NCI-H446 treated with DMSO at 0.1 percent for 48 hours (cell line): ENCODE measurements at regions not wholly inside any gene's neighbourhood (a gene's known extent, or its start where the extent isn't known, plus 50 kb on each side); places are given as distances from the start of the nearest gene placed in this dataset.

Source experiments
- DNase-seq: peaks from one replicate; lab custom pipeline; 2025; lab: John Stamatoyannopoulos, UW

- no peak for DNase-seq
Observed at GRCh38 chr9:81847181-81847915, 80.9 kb upstream of the SPATA31D4 start.

- no peak for DNase-seq
Observed at GRCh38 chr9:81848472-81848871, 79.8 kb upstream of the SPATA31D4 start.

GRCh38 chr9:81849631-81850259 lies 78.5 kb upstream of the SPATA31D4 start:
- DNase-seq, result no peak

GRCh38 chr9:81850724-81851123 lies 77.5 kb upstream of the SPATA31D4 start:
- DNase-seq, result no peak

- no peak for DNase-seq
Observed at GRCh38 chr9:81851340-81851739, 76.9 kb upstream of the SPATA31D4 start.

GRCh38 chr9:81852820-81853219 lies 75.4 kb upstream of the SPATA31D4 start:
- no peak for DNase-seq

GRCh38 chr9:81855538-81855937 lies 72.7 kb upstream of the SPATA31D4 start:
- no peak for DNase-seq

GRCh38 chr9:81858657-81859430 lies 69.4 kb upstream of the SPATA31D4 start:
- peak; percentile 71 for DNase-seq

- DNase-seq, result no peak
Observed at GRCh38 chr9:81860581-81860980, 67.6 kb upstream of the SPATA31D4 start.

GRCh38 chr9:81861644-81862043 lies 66.6 kb upstream of the SPATA31D4 start:
- DNase-seq, result no peak

- DNase-seq, result peak; percentile 88
Observed at GRCh38 chr9:81868145-81868544, 60.1 kb upstream of the SPATA31D4 start.

- DNase-seq, result no peak
Observed at GRCh38 chr9:81871695-81872094, 56.5 kb upstream of the SPATA31D4 start.

- no peak for DNase-seq
Observed at GRCh38 chr9:81874250-81874649, 54.0 kb upstream of the SPATA31D4 start.

GRCh38 chr9:81874931-81875330 lies 53.3 kb upstream of the SPATA31D4 start:
- DNase-seq, result no peak

GRCh38 chr9:81877047-81877446 lies 51.2 kb upstream of the SPATA31D4 start:
- DNase-seq, result no peak
